GM04503 (cell line): ENCODE measurements at regions not wholly inside any gene's neighbourhood (a gene's known extent, or its start where the extent isn't known, plus 50 kb on each side); places are given as distances from the start of the nearest gene placed in this dataset.
"Not testable (repeated sequence)": the region's sequence is repeated elsewhere in the genome, so short reads cannot be mapped to it uniquely, and the experiment has no call there.

Experiments
- DNase-seq: peaks from one replicate; pipeline ENCODE4 v3.0.0-alpha.2; 2012; ENCODE audit warnings: low read depth

DNA sequence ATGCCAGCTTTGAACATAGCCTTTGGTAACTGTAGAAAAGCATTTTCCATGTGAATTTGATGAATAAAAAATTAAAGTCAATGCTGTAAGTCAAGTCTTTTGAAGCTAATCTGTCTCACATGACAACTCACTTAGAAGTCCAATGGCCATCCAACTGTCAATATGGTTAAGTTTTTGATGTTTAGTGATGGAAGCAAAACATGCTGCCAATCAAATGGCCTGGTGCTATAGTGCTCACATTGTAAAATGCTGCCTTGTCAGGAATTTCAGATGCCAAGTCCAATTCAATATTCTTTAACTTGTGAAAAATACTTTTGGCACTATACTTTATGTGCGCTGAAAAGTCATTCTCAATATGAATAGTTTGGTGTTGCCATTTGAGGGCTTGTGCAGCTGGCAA, 1361.8 kb upstream of the ALCAM start:
- DNase-seq = no peak

DNA sequence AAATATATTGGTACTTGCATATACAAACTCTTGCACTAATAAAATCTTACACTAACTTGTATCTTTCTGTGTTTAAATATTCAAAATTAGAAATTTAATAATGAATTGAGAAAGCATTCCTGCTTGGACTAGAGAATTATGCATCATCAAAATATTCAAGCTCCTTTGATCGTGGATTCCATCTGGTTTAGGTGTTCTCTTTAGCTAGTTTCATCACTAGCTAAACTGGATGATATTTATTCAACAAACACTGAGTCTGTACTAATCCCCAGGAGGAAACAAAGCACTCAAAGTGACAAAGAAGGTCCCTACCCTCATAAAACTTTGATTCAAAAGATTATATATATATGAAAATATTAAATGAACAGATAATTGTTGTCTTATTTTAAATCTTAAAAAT, 1360.9 kb upstream of the ALCAM start:
- no peak for DNase-seq

DNA sequence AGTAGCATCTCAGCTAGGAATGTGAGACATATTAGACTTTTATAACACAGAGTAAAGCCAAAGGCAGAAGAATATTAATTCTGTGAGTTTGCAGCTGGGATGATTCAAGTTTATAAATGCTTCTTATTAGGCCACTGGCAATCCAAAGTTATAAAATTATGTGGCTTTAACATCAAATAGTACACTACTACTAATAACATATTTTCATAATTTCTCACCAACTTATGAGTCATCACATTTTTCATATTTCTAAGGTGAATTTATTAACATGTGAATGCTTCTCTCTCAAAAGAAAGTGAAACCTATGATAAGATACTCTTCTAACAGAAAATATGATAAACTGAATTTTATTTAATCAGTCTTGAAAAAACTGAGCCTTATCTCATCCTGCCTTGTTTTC, 1348.2 kb upstream of the ALCAM start:
- DNase-seq = no peak

DNA sequence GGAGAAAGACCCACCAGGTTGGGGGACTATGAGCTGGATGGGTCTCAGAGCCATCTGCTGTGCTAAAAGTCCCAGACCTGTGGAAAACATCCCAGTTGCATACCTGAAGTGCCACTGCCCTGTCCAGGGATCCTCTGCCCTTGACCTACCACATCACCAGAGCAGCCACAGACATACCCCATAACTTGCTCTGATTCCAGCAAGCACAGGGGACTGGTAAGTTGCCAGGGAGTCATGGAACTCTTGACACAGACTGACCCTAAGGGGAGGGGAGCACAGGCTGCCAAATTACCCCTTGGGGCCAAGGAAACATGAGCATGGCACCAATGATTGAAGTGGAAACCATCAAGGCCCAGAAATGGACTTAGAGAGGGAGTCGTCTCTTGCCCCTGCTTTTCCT, 1335.1 kb upstream of the ALCAM start:
- DNase-seq = no peak

DNA sequence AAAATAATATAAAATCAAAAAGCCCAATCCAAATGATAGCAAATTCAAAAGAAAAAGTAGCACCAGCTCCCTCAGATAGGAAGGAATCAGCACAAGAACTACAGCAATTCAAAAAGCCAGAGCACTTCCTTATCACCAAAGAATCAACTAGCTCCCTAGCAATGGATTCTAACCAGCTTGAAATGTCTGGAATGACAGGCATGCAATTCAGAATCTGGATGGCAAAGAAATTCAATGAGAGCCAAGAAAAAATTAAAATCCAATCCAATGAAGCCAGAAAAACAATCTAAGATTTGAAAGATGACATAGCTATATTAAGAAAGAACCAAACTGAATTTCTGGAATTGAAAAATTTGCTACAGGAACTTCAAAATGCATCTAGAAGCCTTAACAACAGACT, 1334.4 kb upstream of the ALCAM start:
- DNase-seq = peak; percentile 4

DNA sequence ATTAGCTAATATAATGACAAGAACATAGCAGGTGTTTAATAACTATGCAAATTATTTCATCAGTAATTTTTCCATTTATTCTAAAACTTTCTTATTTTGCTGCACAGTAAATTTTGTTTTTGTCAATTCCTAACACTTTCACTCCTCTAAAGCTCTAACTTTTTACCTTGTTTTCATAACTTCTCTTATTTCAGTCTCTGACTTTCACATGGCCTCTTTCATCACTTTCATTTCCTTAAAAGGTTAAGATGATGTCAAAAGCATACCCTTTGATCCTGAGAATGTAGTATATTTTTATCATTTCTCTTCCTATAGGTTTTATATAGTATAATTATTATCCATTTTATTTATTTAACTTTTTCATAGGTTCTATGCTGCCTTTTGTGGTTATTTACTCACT, 1325.8 kb upstream of the ALCAM start:
- no peak for DNase-seq

DNA sequence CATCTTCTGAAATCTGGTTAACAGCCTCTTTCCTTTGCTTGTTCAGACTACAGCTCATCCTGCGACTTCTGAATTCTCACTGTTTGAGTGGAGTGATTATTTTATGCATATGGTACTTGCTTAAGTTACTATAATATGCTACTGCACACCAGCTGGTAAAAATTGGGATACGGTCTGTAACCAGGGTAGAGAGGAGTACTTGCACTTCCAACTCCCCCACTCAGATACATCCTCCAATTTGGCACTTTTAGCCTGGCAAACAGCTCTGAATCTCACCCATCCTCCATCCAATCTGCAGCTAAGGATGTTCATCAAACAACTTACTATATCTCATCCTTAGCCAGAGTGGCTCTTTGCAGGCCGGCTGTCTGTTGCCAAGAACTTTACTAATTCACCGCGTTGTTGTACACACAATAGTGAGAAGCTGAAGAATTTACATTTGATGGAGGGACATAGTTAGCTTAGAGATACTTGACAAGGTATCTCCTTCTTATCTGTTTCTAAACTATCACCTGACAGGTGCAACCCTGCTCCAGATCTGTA, 1323.6 kb upstream of the ALCAM start:
- DNase-seq = not testable (repeated sequence)

DNA sequence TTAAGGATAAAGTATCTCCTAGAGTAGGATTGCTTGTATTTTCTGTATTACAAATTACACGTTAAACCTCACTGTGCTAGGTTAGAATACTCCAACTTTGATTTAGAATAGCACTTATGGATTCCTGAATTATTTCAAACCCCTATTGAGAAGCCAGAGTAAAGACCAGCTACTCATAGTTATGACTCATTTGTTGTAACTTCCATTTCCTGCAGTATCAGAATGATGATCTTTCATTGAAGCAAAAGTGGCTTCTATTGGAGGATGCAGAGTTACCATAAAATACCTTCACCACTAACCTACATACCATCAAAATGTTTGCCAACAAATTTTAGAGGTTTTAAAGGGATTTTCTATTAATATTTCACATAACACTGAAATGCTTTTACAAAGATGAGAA, 1322.7 kb upstream of the ALCAM start:
- no peak for DNase-seq

DNA sequence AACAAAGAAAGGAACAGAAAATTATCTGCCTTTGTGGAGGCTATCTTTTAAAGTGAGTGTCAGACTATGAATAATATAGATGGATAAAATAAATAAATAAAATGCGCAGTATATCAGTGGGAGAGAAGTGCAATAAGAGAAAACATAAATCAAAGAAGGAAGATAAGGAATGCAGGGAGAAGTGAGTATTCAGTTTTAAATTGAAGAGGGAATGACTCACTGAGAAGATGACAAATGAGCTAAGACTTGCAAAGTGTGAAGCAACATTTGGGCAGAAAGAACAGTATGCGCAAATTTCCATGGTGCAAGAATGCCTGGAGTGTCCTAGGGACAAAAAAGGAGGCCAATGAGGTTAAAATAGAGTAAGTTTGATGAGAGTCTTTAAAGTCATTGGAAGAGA, 1300.1 kb upstream of the ALCAM start:
- peak; percentile 15 for DNase-seq

DNA sequence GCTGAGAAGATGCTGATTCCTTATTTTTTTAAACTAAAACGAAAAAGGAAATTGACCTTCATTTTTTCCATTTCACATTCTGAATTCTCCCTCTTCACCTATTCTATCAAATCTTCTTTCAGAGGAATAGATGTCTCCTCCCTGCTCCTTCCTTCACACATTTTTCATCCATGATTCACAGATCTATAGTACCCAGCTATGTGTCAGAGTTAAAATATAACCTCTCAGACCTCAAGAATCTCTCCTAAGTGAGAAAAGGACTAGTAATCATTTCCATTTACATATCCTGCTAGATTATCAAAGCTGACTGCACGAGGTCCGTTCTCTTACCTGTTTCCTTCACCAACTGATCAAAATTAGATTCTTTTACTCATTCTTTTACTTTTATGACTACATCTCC, 1297.6 kb upstream of the ALCAM start:
- DNase-seq = no peak

DNA sequence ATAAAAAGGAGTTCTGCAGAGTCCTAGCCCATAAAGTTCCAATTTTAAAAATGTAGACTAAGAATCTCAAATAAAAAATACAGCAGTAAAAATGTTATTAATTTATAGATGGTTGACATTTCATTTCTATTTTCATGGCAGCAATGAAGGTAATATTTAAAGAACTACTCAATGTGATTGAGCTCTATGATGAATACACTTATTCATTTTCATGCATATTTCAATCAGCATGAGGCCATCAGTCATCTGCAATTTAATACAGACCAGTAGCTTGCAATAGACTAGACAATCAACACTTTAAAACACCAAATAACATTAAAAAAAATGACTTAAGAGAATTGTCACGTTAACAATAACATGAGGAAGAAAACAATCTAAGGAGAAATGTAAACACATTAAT, 1295.8 kb upstream of the ALCAM start:
- DNase-seq = no peak

DNA sequence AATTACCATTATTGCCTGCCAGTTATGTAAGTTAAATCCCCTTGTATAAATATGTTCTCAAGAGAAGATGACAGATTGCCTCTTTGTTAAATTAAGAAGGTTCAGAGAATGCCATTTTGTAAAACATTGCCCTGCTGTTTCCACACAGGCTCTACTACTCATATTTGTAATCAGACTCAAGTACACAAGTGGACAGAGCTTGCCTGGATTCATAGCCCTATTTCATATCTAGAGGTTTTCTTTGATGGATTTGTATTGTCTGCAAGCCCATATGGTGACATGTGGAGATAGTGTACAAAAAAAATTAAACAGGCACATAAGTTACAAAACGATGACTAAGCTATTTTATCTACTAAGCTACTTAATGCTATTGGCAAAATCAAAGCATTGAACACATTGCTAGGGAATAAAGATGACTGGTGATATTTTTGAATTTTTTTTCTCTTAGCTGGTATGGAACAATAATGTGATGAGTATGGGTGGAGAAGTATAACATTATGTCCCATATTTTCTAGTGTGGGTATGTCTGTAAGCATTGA, 1286.6 kb upstream of the ALCAM start:
- no peak for DNase-seq

DNA sequence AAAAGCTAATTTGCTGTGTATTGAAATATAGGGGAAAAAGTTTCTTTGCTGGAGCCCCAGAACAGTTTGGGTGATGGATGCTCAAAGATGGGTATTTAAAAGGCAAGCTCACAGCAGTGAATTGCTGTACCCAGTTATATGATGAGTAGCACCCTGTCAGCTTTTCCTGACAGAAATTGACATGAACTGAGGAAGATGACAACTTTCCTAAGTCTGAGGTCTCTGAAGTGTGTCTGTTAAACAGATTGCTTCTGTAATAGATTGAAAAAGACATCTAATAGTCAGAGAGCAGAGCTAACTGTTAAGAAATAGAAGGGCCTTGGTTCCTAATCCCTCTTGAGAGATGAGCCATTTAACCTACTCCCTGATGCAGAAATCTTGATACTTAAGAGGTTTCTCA, 1278.0 kb upstream of the ALCAM start:
- no peak for DNase-seq

DNA sequence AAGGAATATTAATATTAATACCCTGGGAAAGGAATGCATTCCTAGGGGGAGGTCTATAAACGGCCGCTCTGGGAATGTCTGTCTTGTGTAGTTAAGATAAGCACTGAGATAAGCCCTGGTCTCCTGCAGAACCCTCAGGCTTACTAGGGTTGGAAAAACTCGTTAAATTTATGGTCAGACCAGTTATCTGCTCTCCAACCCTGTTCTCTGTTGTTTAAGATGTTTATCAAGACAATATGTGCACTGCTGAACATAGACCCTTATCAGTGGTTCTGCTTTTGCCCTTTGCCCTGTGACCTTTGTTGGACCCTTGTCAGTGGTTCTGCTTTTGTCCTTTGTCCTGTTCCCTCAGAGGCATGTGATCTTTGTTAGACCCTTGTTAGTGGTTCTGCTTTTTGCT, 1276.7 kb upstream of the ALCAM start:
- DNase-seq = not testable (repeated sequence)

DNA sequence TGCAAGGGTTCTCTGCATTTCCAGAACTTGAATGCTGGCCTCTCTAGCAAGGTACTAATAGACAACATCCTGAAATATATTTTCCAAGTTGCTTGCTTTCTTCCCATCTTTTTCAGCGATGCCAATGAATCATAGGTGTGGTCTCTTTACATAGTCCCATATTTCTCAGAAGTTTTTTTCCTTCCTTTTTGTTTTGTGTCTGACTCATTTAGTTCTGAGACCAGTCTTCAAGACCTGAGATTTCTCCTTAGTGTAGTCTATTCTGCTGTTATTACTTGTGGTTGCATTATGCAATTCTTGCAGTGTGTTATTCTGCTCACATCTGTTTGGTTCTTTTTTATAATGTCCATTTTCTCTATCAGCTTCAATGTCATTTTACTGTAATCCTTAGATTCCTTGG, 1265.0 kb upstream of the ALCAM start:
- no peak for DNase-seq

DNA sequence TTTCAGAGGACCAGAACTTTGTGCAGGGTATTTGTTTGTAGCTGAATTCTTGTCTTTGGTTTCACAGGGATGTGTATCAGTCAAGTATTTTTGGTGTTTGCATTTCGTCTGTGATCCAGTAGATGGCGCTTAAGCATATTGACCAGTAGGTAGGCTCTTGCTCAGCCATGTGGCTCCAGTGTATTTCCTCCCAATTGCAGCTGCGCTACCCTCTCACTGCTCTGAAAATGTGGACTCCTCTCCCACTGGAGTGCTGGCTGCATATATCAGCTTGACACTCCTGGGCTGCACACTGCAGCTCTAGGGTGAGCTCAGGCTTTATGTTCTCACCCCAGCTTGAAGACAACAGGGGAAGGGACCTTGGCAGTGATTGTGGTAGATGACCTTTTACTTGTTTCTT, 1264.3 kb upstream of the ALCAM start:
- peak; percentile 10 for DNase-seq

DNA sequence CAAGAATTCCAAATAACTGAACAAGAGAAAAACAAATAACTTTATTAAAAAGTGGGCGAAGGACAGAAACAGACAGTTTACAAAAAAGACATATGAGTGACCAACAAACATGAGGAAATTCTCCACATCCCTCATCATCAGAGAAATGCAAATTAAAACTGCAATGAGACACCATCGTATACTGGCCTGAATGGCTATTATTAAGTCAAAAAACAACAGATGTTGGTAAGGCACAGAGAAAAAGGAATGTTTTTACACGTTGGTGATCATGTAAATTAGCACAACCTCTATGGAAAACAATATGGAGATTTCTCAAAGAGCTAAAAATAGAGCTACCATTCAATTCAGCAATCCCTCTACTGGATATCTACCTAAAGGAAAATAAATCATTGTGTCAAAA, 1260.4 kb upstream of the ALCAM start:
- DNase-seq = no peak

DNA sequence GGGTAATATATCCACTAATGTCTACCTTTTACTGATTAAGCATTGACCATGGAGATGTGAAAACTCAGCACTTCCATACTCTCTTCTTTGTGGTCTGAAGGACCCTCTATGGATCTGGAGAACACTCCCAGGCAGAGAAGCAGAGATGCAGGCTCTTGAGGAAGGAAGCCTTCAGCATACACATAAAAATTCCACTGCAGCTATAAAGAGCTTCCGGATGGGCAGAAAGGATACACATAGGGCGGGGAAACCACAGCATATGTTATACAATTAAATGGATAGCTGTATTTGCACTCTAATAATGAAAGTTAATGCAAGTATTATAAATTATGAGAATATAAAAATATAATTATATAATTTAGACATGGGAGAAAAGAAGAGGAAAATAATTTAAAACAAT, 1258.2 kb upstream of the ALCAM start:
- DNase-seq = no peak

DNA sequence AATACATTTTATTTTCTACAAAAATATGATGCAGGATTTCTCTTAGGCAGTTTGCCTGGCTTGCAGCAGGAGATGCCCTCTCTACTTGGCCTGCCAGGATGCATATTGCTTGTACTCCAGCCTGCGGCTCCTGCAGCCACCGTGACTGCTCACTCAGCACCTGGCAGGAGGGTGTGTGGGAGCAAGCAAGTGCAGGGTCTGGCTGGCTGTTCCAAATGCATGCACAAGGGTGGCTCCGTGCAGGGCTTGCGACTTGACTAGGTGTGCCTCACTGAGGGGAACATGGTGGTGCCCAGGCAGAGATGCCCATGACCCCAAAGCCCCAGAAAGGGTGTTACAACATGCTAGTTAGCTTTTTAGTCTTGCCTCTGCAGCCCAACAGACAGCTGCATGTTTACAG, 1240.2 kb upstream of the ALCAM start:
- DNase-seq = no peak

DNA sequence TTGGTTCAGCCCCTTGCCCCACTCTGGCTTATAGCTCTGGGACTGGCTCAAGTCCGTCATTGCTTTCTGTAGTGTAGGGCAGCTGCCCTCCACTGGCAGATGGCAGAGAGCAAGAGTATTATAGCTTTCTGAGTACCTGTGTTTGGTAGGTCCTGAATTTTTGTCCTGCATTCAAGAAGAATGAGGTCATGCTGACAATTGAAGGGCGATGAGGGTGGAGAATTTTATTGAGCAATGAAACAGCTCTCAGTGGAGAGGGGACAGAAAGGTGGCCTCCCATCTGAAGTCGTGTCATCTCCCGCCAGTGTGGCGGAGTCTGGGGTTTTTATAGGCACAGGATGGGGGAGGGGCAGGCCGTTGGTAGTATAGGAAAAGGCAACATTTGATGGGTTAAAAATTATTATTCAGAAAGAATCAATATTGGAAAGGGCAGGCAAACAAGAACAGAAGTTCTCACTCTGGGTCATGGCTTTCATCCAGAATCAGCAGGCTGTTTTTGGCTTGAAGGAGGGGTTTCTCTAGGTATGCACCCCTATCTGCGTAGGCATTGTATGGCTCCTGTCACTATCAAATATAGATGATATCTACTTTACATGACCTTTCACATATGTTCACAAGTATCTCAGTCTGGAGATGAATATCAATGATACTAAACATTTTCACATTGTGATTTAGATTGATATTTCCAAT, 1239.7 kb upstream of the ALCAM start:
- DNase-seq = no peak

DNA sequence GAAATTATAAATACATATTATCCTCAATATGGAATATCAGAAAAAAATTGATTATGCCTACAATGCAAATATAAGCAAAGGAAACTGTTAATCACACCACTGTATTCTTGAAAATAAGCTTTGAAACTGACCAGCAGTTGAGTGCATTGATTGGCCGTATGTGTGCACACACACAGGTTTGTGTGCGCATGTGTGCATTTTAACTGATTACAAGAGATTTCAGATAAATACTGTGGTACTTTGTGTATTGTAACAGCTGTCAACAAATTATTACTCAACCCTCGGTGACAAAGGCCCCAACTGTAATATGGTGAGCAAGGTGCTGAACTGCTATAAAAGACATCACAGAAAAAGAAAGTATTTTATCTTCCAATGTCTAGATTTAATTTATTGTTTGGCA, 1238.9 kb upstream of the ALCAM start:
- no peak for DNase-seq

DNA sequence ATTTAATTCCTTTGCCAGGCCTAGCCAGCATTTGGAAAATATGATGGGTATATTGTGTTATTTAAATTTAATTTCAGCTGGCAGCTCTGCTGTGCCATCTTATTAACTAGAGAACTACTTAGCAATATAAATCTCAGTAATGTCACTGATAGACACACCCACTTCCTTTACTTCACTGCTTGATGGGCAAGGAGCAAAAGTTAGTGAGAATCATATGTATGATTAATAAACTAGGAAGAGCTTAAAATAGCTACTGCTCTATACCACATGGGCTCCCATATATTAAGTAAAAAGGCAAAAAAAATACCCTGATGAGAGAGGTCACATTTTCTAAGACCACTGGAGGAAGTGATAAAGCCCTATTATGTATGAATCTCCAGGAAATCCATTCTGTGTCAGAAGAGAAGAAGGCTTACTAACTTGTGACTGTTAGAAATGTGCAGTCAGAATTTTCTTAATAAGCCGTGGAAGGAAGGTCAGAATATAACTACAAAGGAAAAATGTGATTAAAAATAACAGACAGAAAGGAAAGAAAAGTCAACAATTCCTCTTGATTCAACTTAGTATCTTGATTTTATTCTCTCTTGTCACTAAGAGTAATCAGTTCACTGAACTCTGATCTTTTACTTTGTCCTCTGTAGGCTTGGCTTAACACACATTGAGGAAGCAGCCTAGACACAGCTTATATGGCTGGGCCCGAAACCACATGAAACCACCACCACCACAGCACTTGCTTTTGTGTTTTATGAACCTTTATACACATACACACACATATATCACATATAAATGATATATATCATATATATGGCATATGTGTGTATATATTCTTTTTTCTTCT, 1233.9 kb upstream of the ALCAM start:
- DNase-seq = no peak

DNA sequence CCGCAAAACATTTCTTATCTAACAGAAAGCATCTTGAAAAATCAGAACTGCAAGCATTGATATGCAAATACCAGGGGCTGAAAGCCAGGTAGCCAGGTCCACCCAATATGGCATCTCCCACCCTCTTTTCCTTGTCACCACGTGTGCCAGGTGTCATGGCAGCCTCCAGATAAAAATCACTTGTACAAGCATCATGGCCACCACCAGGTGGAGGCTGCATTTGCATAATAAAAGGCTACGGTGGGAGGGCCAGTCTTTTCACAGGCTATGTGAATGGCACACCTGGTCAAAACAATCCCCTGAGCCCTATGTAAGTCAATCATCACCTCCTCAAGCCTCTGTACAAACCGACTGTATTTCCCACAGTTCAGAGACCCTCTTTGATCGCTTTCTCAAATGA, 1233.1 kb upstream of the ALCAM start:
- DNase-seq = no peak
